ENCODE measurements at regions not wholly inside any gene's neighbourhood (a gene's known extent, or its start where the extent isn't known, plus 50 kb on each side); places are given as distances from the start of the nearest gene placed in this dataset.

GRCh38 chr5:82610686-82611085, 332.5 kb upstream of the RPS23 start:
- Histone ChIP-seq H3K36me3 (ENCODE audit: insufficient read depth, low read length, poor library complexity, severe bottlenecking) (no peaks in the 10 kb centered on the region), H3K9me3 (ENCODE audit: low read depth, low read length, poor library complexity, severe bottlenecking) (no peaks in the 10 kb centered on the region), H3K4me3 (ENCODE audit: low read depth, low read length, poor library complexity, severe bottlenecking) (no peak overlapping the region), H3K27me3 (replicated peaks; ENCODE audit: insufficient read depth, low read depth, low read length, poor library complexity) (no peaks in the 10 kb centered on the region), H3K27ac (ENCODE audit: low read depth, low read length, poor library complexity, severe bottlenecking) (no peak overlapping the region), H3K4me1 (ENCODE audit: insufficient read depth, low read length, poor library complexity, severe bottlenecking) (no peaks in the 10 kb centered on the region)
- ChIA-PET CTCF (no interaction called here), POLR2A (ENCODE audit: low non-redundant PET) (no interaction called here)
- TF ChIP-seq EZH2 (IDR thresholded peaks at IDR 0.05; ENCODE audit: borderline replicate concordance, low read depth, low read length, poor library complexity, severe bottlenecking) (no peak), CTCF (conservative IDR thresholded peaks at IDR 0.05; ENCODE audit: low read depth, low read length) (no peak)
- intact Hi-C loops (cut with micrococcal nuclease; ENCODE audit: unreplicated experiment), result no loop called here
- BruUV-seq (replicated peaks), result no TSS peak
- no peak for DNase-seq (ENCODE audit: low spot score)

- Histone ChIP-seq H3K4me1 (ENCODE audit: insufficient read depth, low read length, poor library complexity, severe bottlenecking) (no peaks in the 10 kb centered on the region), H3K27me3 (replicated peaks; ENCODE audit: insufficient read depth, low read depth, low read length, poor library complexity) (no peaks in the 10 kb centered on the region), H3K4me3 (ENCODE audit: low read depth, low read length, poor library complexity, severe bottlenecking) (no peak overlapping the region), H3K9me3 (ENCODE audit: low read depth, low read length, poor library complexity, severe bottlenecking) (no peaks in the 10 kb centered on the region), H3K27ac (ENCODE audit: low read depth, low read length, poor library complexity, severe bottlenecking) (no peak overlapping the region), H3K36me3 (ENCODE audit: insufficient read depth, low read length, poor library complexity, severe bottlenecking) (no peaks in the 10 kb centered on the region)
- BruUV-seq (replicated peaks), result no TSS peak
- ChIA-PET CTCF (no interaction called here), POLR2A (ENCODE audit: low non-redundant PET) (interaction anchor here (0.6 kb wide), 1 partner anchor 20 kb away, joined by 3 read pairs; no protein-coding TSS in a partner anchor)
- no peak for DNase-seq (ENCODE audit: low spot score)
- intact Hi-C loops (cut with micrococcal nuclease; ENCODE audit: unreplicated experiment), result no loop called here
- TF ChIP-seq CTCF (conservative IDR thresholded peaks at IDR 0.05; ENCODE audit: low read depth, low read length), result no peak
- TF ChIP-seq EZH2 (IDR thresholded peaks at IDR 0.05; ENCODE audit: borderline replicate concordance, low read depth, low read length, poor library complexity, severe bottlenecking), result no peak
Observed at GRCh38 chr5:82605441-82605973, 327.4 kb upstream of the RPS23 start.

- POLR2A ChIA-PET (ENCODE audit: low non-redundant PET), result no interaction called here
- CTCF ChIA-PET, result no interaction called here
- DNase-seq (ENCODE audit: low spot score), result no peak
Observed at GRCh38 chr5:82603033-82603987, 325.2 kb upstream of the RPS23 start.

More at GRCh38 chr5:82603033-82603987, 325.2 kb upstream of the RPS23 start:
- Histone ChIP-seq H3K4me1 (ENCODE audit: insufficient read depth, low read length, poor library complexity, severe bottlenecking) (no peaks in the 10 kb centered on the region), H3K9me3 (ENCODE audit: low read depth, low read length, poor library complexity, severe bottlenecking) (no peaks in the 10 kb centered on the region), H3K4me3 (ENCODE audit: low read depth, low read length, poor library complexity, severe bottlenecking) (no peak overlapping the region), H3K27ac (ENCODE audit: low read depth, low read length, poor library complexity, severe bottlenecking) (no peak overlapping the region), H3K36me3 (ENCODE audit: insufficient read depth, low read length, poor library complexity, severe bottlenecking) (no peaks in the 10 kb centered on the region), H3K27me3 (replicated peaks; ENCODE audit: insufficient read depth, low read depth, low read length, poor library complexity) (no peaks in the 10 kb centered on the region)
- no TSS peak for BruUV-seq (replicated peaks)
- no peak for TF ChIP-seq CTCF (conservative IDR thresholded peaks at IDR 0.05; ENCODE audit: low read depth, low read length)
- TF ChIP-seq EZH2 (IDR thresholded peaks at IDR 0.05; ENCODE audit: borderline replicate concordance, low read depth, low read length, poor library complexity, severe bottlenecking), result no peak
- intact Hi-C loops (cut with micrococcal nuclease; ENCODE audit: unreplicated experiment), result no loop called here

Data from A673 (cell line).